DOHH2 (cell line): ENCODE measurements at regions not wholly inside any gene's neighbourhood (a gene's known extent, or its start where the extent isn't known, plus 50 kb on each side); places are given as distances from the start of the nearest gene placed in this dataset.

Experiments used
- H3F3A ChIP-seq: fragments of 200-600 bp; sonication (generic), shearing (Covaris generic); 2 replicates; pipeline ENCODE4 v1.6.0; 2016; ENCODE audit warnings: antibody characterized with exemption, mild to moderate bottlenecking; ENCODE audit not compliant: control insufficient read depth, insufficient read depth
- H3K27ac ChIP-seq: fragments of 200-600 bp; sonication (generic); 2 replicates; pipeline ENCODE4 v1.5.1; 2014; ENCODE audit warnings: low read depth, mild to moderate bottlenecking, low read length, moderate library complexity
- H3K27me3 ChIP-seq: fragments of 200-600 bp; sonication (generic); 2 replicates; pipeline ENCODE4 v1.6.1; 2014; ENCODE audit warnings: mild to moderate bottlenecking, low read length, mixed read lengths; ENCODE audit not compliant: control insufficient read depth
- H3K36me3 ChIP-seq: fragments of 200-600 bp; sonication (generic); 2 replicates; pipeline ENCODE4 v1.6.1; 2014; ENCODE audit warnings: mild to moderate bottlenecking, low read length, moderate library complexity, mixed read lengths; ENCODE audit not compliant: control insufficient read depth
- H3K4me1 ChIP-seq: fragments of 200-600 bp; sonication (generic); 2 replicates; pipeline ENCODE4 v1.6.1; 2014; ENCODE audit warnings: mild to moderate bottlenecking, low read length, mixed read lengths; ENCODE audit not compliant: control insufficient read depth
- H3K4me2 ChIP-seq: fragments of 200-600 bp; sonication (generic); 2 replicates; pipeline ENCODE4 v1.6.0; 2014; ENCODE audit warnings: mild to moderate bottlenecking, low read length, moderate library complexity
- H3K4me3 ChIP-seq: fragments of 200-600 bp; sonication (generic); 2 replicates; pipeline ENCODE4 v1.5.1; 2014; ENCODE audit warnings: mild to moderate bottlenecking, low read length, mixed read lengths
- H3K79me2 ChIP-seq: fragments of 200-600 bp; sonication (generic); 2 replicates; pipeline ENCODE4 v1.6.1; 2014; ENCODE audit warnings: mild to moderate bottlenecking, low read length, mixed read lengths; ENCODE audit not compliant: control insufficient read depth
- H3K9me2 ChIP-seq: fragments of 200-600 bp; sonication (generic); replicated peaks from 2 replicates; pipeline ENCODE4 v1.6.1; 2014; ENCODE audit warnings: mild to moderate bottlenecking, low read length, mixed read lengths; ENCODE audit not compliant: control insufficient read depth
- H3K9me3 ChIP-seq: fragments of 200-600 bp; sonication (generic); 2 replicates; pipeline ENCODE4 v1.6.1; 2014; ENCODE audit warnings: antibody characterized with exemption, low read length, mixed read lengths; ENCODE audit not compliant: control insufficient read depth, insufficient read depth
- H4K20me1 ChIP-seq: fragments of 200-600 bp; sonication (generic); 2 replicates; pipeline ENCODE4 v1.6.0; 2014; ENCODE audit warnings: low read depth, mild to moderate bottlenecking, antibody characterized with exemption, low read length, moderate library complexity; ENCODE audit not compliant: control insufficient read depth, insufficient read depth
- EZH2phosphoT487 ChIP-seq: fragments of 200-600 bp; sonication (generic); IDR thresholded peaks from 2 replicates; pipeline ENCODE4 v1.6.1; 2017; ENCODE audit warnings: borderline replicate concordance, mild to moderate bottlenecking, antibody characterized with exemption, low read length, moderate library complexity, mixed read lengths
- TF ChIP-seq, protein P1 (sequence below): fragments of 200-600 bp; sonication (generic); IDR thresholded peaks from one replicate; pipeline ENCODE4 v1.5.1; 2014; ENCODE audit warnings: antibody characterized with exemption, mild to moderate bottlenecking, low read depth, low read length; ENCODE audit not compliant: poor library complexity, severe bottlenecking

DNA sequence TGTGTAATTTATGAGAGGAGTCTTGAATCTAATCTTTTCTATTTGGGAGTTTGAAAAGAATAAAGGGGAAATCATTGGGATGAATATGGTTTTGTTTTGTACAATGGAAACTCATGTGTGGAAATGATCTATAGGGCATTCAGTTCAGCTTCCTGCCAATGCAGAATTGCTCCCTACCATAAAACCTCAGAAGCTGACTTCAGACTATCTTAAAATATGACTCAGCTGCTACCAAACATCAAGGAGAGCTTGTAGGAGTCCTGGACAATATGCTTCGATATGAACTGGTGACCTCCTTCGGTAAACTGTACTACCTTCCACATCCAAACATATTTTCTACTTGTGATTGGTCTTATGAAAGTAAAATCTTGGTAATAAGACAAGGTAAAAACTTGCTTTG is 160.6 kb downstream of the CAPZA3 start:
- TF ChIP-seq EZH2phosphoT487 = no peak
- TF ChIP-seq, protein P1, sequence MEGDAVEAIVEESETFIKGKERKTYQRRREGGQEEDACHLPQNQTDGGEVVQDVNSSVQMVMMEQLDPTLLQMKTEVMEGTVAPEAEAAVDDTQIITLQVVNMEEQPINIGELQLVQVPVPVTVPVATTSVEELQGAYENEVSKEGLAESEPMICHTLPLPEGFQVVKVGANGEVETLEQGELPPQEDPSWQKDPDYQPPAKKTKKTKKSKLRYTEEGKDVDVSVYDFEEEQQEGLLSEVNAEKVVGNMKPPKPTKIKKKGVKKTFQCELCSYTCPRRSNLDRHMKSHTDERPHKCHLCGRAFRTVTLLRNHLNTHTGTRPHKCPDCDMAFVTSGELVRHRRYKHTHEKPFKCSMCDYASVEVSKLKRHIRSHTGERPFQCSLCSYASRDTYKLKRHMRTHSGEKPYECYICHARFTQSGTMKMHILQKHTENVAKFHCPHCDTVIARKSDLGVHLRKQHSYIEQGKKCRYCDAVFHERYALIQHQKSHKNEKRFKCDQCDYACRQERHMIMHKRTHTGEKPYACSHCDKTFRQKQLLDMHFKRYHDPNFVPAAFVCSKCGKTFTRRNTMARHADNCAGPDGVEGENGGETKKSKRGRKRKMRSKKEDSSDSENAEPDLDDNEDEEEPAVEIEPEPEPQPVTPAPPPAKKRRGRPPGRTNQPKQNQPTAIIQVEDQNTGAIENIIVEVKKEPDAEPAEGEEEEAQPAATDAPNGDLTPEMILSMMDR = no peak
- H3F3A ChIP-seq = no peaks in the 10 kb centered on the region
- no peaks in the 10 kb centered on the region for H3K79me2 ChIP-seq
- no peaks in the 10 kb centered on the region for H3K36me3 ChIP-seq
- H3K4me2 ChIP-seq = no peak overlapping the region
- H4K20me1 ChIP-seq = no peaks in the 10 kb centered on the region
- H3K9me3 ChIP-seq = peaks cover 8% of the 10 kb centered on the region; the same call in 1 of the 2 replicates
- H3K27me3 ChIP-seq = no peaks in the 10 kb centered on the region
- H3K4me3 ChIP-seq = no peak overlapping the region
- H3K9me2 ChIP-seq = no peaks in the 10 kb centered on the region
- H3K4me1 ChIP-seq = no peaks in the 10 kb centered on the region
- no peak overlapping the region for H3K27ac ChIP-seq

DNA sequence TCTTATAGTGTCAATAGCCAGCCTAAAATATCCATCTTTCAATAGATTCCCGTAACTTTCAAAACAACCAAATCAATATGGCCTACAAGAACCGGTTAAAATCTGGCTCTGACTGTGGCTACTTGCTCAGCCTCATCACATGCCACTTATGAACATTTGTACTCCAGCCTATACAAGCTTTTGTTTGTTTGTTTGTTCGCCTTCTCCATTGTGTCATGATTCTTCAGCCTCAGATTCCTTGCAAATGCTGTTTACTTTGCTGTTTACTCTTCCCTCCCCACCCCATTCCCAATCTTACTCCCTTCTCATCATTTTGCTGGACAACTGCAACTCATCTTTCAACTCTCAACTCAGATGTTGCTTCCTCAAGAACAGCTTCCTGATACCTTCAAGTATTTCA is 161.2 kb downstream of the CAPZA3 start:
- no peak for TF ChIP-seq EZH2phosphoT487
- TF ChIP-seq, protein P1 = no peak
- Histone ChIP-seq H3K36me3 (no peaks in the 10 kb centered on the region), H3K79me2 (no peaks in the 10 kb centered on the region), H3K9me3 (peaks cover 8% of the 10 kb centered on the region; the same call in 1 of the 2 replicates), H3K4me3 (no peak overlapping the region), H4K20me1 (no peaks in the 10 kb centered on the region), H3K4me2 (no peak overlapping the region), H3K9me2 (no peaks in the 10 kb centered on the region), H3K4me1 (no peaks in the 10 kb centered on the region), H3F3A (no peaks in the 10 kb centered on the region), H3K27ac (no peak overlapping the region), H3K27me3 (no peaks in the 10 kb centered on the region)

DNA sequence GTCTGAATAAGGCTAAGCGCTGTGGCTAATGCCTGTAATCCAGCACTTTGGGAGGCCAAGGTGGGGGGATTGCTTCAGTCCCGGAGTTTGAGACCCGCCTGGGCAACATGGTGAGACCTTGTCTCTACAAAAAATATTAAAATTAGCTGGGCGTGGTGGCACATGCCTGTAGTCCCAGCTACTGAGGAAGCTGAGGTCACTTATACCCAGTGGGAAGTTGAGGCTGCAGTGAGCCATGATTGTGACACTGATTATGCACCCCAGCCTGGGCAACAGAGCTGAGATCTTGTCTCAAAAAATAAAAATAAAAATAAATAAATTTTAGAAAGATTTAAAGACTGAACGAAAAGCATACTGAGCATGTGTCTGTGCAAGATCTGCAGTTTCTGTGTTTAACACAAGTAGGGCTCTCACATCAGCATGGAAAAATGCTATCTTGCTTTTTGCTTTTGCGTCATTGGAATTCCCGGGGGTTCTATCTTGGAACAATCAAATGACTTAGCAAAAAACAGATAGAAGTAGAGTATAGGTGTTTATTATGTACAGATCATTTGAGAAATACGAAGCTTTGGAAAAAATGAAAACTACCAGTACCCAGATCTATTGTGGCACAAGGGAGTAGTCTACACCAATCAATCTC is 161.9 kb downstream of the CAPZA3 start:
- TF ChIP-seq EZH2phosphoT487 = no peak
- TF ChIP-seq, protein P1 = no peak
- H3K36me3 ChIP-seq = no peaks in the 10 kb centered on the region
- no peaks in the 10 kb centered on the region for H3K27me3 ChIP-seq
- H3K9me3 ChIP-seq = peaks cover 8% of the 10 kb centered on the region; the same call in 1 of the 2 replicates
- H3K4me2 ChIP-seq = no peak overlapping the region
- H3K4me3 ChIP-seq = no peak overlapping the region
- no peaks in the 10 kb centered on the region for H4K20me1 ChIP-seq
- no peaks in the 10 kb centered on the region for H3K9me2 ChIP-seq
- H3F3A ChIP-seq = no peaks in the 10 kb centered on the region
- H3K4me1 ChIP-seq = no peaks in the 10 kb centered on the region
- H3K27ac ChIP-seq = no peak overlapping the region
- H3K79me2 ChIP-seq = no peaks in the 10 kb centered on the region
